Right cardiac atrium (tissue), 5 donors: ENCODE measurements at regions not wholly inside any gene's neighbourhood (a gene's known extent, or its start where the extent isn't known, plus 50 kb on each side); places are given as distances from the start of the nearest gene placed in this dataset.
A peak's percentile ranks its signal among the peaks of the same experiment; 100 is the strongest.

Experiments used
- ATAC-seq, 2 donors: fragments of 200-7000 bp; cut with Tn5 transposase; one replicate each; pipeline versions ENCODE4 v1.8.0 to v1.9.1; 2020; ENCODE audit warnings: moderate library complexity in 2 of 2, mild to moderate bottlenecking in 1 of 2
- DNase-seq, 3 donors: peaks; one replicate each; pipeline ENCODE4 v3.0.0-alpha.2; 2020
- H3K27ac ChIP-seq: one replicate; pipeline ENCODE4 v1.5.1; 2013; ENCODE audit warnings: mild to moderate bottlenecking, low read length, control low read depth, moderate library complexity
- H3K27me3 ChIP-seq: one replicate; pipeline ENCODE4 v1.6.1; 2013; ENCODE audit not compliant: control insufficient read depth, insufficient read depth
- H3K4me1 ChIP-seq: one replicate; pipeline ENCODE4 v1.6.1; 2013; ENCODE audit warnings: low read length; ENCODE audit not compliant: control insufficient read depth, insufficient read depth
- H3K4me3 ChIP-seq: one replicate; pipeline ENCODE4 v1.5.1; 2013; ENCODE audit warnings: low read length, control low read depth
- H3K9me3 ChIP-seq: one replicate; pipeline ENCODE4 v1.6.1; 2013; ENCODE audit warnings: low read length; ENCODE audit not compliant: control insufficient read depth
- WGBS: extraction: QIAGEN DNeasy Blood & Tissue Kit; methylation state at CpG from one replicate; pipeline ENCODE4 v1.1.7; 2013; 5-methylcytosine and 5-hydroxymethylcytosine counted together
- intact Hi-C, 4 donors: fragments of 100-400 bp; cut with DNase I; formaldehyde crosslinking; loops; one replicate each; pipeline versions ENCODE4 v1.11.0 to v1.14.0; 2022 to 2023
- donor health status: healthy with polysubstance abuse.
- donor health status: DM: no; HTN: yes; CAD: no.
- donor health status: DM: no; HTN: no; CAD: no.
- donor health status: DM: no; HTN: yes; CAD: no; lungs with severe emphysema.
- donor health status: DM: yes; HTN: yes; CAD: no.

DNA sequence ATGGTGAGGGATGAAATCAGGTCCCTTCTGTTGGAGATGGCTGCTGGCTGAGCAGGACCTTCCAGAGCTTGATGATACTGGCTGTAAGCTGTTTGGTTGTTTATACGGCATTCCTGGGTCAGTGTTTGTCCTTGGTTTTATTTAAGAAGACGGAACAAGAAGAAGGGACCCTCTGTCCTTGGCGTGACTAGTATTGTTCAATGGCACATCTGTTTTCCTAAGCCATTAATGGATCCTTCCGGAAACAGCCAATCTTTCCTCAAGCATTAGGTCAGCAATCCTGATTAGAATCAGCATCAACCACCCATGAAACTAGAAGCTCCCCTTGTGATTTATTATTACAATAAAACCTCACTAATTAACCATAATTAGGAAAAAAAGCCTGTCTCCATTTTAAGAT, 128.7 kb upstream of the KIAA1217 start:
- Histone ChIP-seq H3K9me3 (no peaks in the 10 kb centered on the region), H3K4me3 (no peak overlapping the region), H3K27me3 (no peaks in the 10 kb centered on the region), H3K4me1 (no peaks in the 10 kb centered on the region), H3K27ac (no peak overlapping the region)
- ATAC-seq (no peak), DNase-seq (no peak)
- intact Hi-C loops, result no loop called here
- 71% methylated on average over 4 of the region's 4 CpGs for WGBS

DNA sequence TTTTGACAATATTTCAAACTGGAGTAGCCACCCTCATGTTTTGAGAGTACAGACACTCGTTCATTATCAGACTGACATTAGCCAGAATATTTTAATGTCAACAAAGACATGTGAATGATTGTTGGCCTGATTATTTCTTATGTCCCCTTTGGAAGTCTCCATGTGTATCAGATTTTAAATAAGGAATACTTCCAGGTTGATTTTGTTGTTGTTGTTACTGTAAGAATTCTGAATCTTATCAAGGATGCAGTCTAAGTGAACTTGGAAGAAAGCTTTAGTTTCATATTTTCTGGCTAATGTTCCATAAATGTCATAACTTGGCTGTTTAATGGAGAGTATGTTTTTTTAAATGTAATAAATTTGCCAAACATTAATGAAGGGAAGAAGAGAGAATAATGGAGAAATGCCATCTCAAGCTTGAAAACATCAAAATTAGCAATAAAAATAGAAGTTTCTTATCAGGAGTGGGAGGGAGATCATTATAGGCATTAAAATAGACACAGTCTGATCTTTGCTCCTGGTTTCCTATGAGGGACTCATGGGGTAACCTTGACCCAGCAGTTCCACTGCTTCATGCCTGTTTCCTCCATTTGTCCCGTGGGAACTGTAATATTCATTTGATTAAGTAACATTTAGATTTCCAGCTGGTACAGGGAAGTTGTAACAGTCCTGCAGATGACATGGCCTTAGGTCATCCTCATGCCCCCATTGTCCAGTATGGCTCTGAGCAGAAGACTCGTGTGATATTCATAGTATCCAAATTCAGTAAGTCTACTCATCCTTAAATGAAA, 122.4 kb upstream of the KIAA1217 start:
- no peaks in the 10 kb centered on the region for H3K9me3 ChIP-seq
- intact Hi-C loops, result no loop called here
- no peaks in the 10 kb centered on the region for H3K27me3 ChIP-seq
- ATAC-seq, result no peak
- no peaks in the 10 kb centered on the region for H3K4me1 ChIP-seq
- WGBS, result 28% methylated on average over 3 of the region's 3 CpGs
- H3K4me3 ChIP-seq, result no peak overlapping the region
- no peak for DNase-seq
- no peak overlapping the region for H3K27ac ChIP-seq

DNA sequence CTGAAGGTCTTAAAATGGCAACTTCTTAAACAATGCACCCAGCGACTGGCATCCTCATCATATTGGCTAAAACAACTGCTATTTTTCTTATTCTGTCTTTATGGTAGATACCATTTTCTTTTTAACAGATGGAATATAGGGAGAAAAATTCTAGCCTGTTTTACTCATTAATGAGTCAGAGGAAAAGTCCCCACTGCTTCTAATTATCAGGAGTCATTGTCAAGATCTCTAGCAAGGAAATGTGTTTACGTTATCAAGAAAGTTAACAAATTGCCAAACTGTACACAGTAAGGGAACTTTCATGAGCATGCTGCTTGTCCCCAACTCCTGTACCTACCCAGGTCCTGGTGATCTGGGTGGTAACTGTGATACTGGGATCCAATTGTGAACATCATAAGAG, 117.7 kb upstream of the KIAA1217 start:
- WGBS, result 66% methylated on average over 2 of the region's 2 CpGs
- no peak for ATAC-seq
- H3K27me3 ChIP-seq, result no peaks in the 10 kb centered on the region
- H3K27ac ChIP-seq, result no peak overlapping the region
- DNase-seq, result no peak
- H3K4me1 ChIP-seq, result no peaks in the 10 kb centered on the region
- intact Hi-C loops, result no loop called here
- no peak overlapping the region for H3K4me3 ChIP-seq
- H3K9me3 ChIP-seq, result no peaks in the 10 kb centered on the region

DNA sequence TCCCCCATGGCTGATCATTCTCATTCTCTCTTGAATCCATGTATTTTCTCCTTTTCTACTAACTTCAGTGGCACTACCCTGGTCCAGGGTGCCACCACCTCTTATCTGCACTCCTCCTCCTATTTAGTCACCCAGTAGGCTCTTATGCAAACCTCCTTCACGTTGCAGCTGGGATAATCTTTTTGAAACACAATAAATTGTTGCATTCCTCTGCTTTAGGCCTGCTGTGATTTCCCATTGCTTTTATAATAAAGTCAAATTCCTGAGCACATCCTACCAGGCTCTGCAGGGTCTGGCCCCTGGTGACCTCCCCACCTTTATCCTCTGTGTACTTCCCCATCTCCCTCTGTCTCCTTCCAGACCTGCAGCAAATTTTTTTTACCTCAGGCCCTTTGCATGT, 112.7 kb upstream of the KIAA1217 start:
- DNase-seq, result no peak
- H3K9me3 ChIP-seq, result no peaks in the 10 kb centered on the region
- intact Hi-C loops, result no loop called here
- H3K4me3 ChIP-seq, result no peak overlapping the region
- no peak overlapping the region for H3K27ac ChIP-seq
- no peaks in the 10 kb centered on the region for H3K4me1 ChIP-seq
- 62% methylated on average over 1 of the region's 1 CpG for WGBS
- no peaks in the 10 kb centered on the region for H3K27me3 ChIP-seq
- ATAC-seq, result no peak

DNA sequence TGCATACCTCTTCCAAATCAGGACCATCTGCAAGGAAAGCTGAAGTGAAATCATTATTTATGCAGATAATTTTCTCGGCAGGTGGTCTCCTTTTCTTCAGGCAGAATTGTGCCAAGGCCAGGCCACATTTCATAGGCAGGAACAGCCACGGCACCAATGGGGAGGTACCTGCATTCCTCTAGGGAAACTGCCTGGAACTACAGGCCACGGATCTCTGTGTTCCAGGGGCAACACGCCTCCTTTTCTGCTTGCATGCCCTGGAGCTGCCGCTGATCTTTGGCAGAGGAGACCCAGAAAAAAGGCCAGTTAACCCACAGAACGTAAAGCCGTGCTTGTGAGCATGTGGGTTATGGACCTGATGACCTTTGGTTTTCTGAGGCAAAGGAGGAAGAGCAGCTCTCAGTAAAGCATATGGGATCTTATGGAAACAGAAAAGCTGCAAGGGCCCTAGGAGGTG, 111.2 kb upstream of the KIAA1217 start:
- no peak for DNase-seq
- H3K9me3 ChIP-seq, result no peaks in the 10 kb centered on the region
- intact Hi-C loops, result no loop called here
- H3K4me3 ChIP-seq, result no peak overlapping the region
- WGBS, result 62% methylated on average over 7 of the region's 7 CpGs
- ATAC-seq, result no peak
- no peak overlapping the region for H3K27ac ChIP-seq
- H3K27me3 ChIP-seq, result no peaks in the 10 kb centered on the region
- H3K4me1 ChIP-seq, result no peaks in the 10 kb centered on the region

DNA sequence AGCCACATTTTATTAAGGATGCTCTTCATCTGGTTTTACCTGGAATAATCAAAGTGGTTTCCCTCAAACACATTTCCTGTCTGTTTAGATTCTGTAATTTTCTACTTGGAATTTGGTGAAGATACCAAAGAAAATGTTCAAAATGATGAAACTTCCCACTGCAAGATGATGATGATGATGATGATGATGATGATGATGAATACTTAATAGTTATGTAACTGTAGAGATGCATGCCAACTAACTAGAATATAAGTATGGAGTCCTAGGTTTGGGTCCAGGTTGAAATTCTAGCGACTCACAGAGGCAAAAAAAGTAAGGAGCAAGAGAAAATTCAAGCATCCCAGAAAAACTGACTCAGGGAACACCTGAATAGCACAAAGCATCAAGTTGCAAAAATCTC, 104.0 kb upstream of the KIAA1217 start:
- H3K4me3 ChIP-seq, result no peak overlapping the region
- ATAC-seq (no peak), DNase-seq (no peak)
- H3K27ac ChIP-seq, result no peak overlapping the region
- H3K27me3 ChIP-seq, result no peaks in the 10 kb centered on the region
- H3K4me1 ChIP-seq, result no peaks in the 10 kb centered on the region
- H3K9me3 ChIP-seq, result no peaks in the 10 kb centered on the region
- intact Hi-C loops, result no loop called here
- 86% methylated on average over 1 of the region's 1 CpG for WGBS

DNA sequence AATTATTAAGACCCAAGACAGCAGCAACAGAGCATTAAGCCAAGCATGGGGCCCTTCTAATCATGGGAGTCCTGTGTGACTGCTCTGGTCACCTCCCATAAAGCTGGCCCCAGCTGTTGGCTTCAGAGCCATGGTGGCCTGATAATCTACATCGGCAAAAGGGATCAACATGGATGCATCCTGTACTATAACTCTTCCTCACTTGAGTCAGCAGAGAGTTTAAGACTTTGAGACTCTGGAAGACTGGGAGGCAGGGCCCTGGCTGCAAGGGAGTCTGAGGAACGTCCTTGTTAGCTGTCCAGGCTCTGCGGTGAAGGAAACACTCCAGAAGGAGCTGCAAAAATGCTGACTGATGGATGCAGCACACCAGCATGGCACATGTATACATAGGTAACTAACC, 95.0 kb upstream of the KIAA1217 start:
- DNase-seq (no peak), ATAC-seq (no peak)
- Histone ChIP-seq H3K27me3 (no peaks in the 10 kb centered on the region), H3K27ac (no peak overlapping the region), H3K4me3 (no peak overlapping the region), H3K4me1 (peaks cover 2% of the 10 kb centered on the region), H3K9me3 (no peaks in the 10 kb centered on the region)
- 64% methylated on average over 3 of the region's 3 CpGs for WGBS
- intact Hi-C loops, result no loop called here

DNA sequence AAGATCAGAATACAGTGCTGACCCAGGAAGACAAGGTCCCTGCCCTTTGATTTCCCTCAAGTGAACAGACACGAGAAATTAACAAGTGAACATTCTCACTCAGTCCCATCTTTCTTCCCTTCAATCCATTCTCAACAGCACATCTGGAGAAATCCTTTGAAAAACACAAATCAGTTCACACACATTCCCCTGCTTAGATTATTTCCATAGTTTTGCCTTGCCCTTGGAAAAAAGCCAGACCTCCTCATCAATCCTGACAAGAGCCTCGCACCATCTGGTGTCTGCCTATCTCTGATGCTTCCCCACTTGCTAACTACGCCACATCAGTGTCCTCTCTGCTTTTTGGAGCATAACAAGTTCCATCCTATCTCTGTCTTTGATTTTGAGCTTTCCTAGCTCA, 94.4 kb upstream of the KIAA1217 start:
- no peaks in the 10 kb centered on the region for H3K27me3 ChIP-seq
- no peak for DNase-seq
- H3K27ac ChIP-seq, result peak overlapping the region; percentile 31
- H3K9me3 ChIP-seq, result no peaks in the 10 kb centered on the region
- no peak overlapping the region for H3K4me3 ChIP-seq
- 55% methylated on average over 3 of the region's 3 CpGs for WGBS
- no peak for ATAC-seq
- H3K4me1 ChIP-seq, result peaks cover 2% of the 10 kb centered on the region
- intact Hi-C loops, result no loop called here

DNA sequence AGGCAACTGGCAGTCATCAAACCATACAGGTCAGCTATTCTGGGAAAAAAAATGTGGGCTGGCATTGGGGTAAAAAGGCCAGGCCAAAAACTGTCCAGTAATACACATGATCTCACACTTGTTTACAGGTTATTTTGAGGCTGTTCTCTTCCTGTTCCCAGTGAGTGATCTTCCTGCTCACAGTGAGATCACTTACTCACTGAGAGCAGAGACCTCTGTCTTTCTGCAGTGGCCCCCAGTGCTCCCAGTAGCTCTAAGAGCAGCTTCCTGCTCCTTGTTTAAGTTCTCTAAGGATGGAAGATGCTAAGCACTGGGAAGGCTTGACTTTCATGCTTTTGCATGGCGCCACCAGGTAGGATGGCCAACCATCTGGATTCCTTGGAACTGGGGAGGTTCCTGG, 93.5 kb upstream of the KIAA1217 start:
- intact Hi-C loops, result no loop called here
- ATAC-seq, result peak; percentile 40 to 54
- peak overlapping the region; percentile 47 for H3K27ac ChIP-seq

DNA sequence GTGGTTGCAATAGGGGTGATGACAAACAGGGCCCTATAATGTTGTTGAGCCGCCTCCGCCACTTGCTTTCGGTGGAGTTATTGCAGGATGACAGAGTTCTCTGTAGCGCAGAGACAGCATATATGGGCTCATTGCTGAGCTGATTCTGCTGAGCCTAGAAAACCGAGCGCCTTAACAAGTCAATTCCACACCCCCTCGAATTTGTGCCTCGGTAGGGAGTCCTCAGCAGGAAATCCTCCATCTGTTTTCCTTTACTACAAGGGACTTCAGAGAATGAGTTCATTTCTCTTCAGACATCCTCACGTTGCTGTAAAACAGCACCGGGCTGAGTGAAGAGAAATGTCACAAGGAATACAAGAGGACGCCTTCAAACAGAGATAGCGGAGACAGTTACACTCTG, 90.7 kb upstream of the KIAA1217 start:
- peak overlapping the region; percentile 30 for H3K27ac ChIP-seq
- intact Hi-C loops, result no loop called here
- peak in 1 of 2 donors; percentile 26 for ATAC-seq
- peaks cover 2% of the 10 kb centered on the region for H3K4me1 ChIP-seq
- no peak for DNase-seq
- no peaks in the 10 kb centered on the region for H3K27me3 ChIP-seq
- peak overlapping the region; percentile 52 for H3K4me3 ChIP-seq
- H3K9me3 ChIP-seq, result no peaks in the 10 kb centered on the region
- 24% methylated on average over 12 of the region's 12 CpGs for WGBS

More for the DNA sequence above, 93.5 kb upstream of the KIAA1217 start:
- Histone ChIP-seq H3K4me3 (no peak overlapping the region), H3K27me3 (no peaks in the 10 kb centered on the region), H3K4me1 (peaks cover 2% of the 10 kb centered on the region), H3K9me3 (no peaks in the 10 kb centered on the region)
- no peak for DNase-seq
- WGBS, result 92% methylated on average over 1 of the region's 1 CpG

DNA sequence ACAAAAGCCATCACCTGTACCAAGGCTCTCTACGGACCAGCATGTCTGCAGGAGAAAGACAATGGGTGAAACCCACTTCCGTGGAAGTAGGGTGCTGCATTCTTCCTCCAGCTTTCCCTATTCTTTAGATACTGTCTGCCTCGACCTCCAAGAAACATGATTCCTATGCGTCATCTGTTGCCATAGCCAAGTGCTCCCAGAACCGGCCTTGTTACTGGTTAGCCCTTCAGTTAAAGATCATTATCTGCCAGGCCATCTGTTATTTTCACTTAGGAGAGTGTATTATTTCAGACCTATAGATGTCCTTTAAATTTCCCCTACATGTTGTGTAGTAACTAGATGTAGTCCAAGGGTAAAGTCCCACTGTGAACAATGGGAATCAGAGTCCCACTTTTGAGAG, 89.0 kb upstream of the KIAA1217 start:
- no peaks in the 10 kb centered on the region for H3K27me3 ChIP-seq
- H3K4me1 ChIP-seq, result no peaks in the 10 kb centered on the region
- ATAC-seq (no peak), DNase-seq (no peak)
- no peaks in the 10 kb centered on the region for H3K9me3 ChIP-seq
- intact Hi-C loops, result loop anchor here in 1 of 4 donors (10.0 kb wide), 1 partner anchor 75 kb away; no protein-coding TSS in a partner anchor
- peak overlapping the region; percentile 29 for H3K4me3 ChIP-seq
- 72% methylated on average over 5 of the region's 5 CpGs for WGBS
- peak overlapping the region; percentile 48 for H3K27ac ChIP-seq
